NCI-H345 treated with DMSO at 0.1 percent for 48 hours (cell line): ENCODE measurements at regions not wholly inside any gene's neighbourhood (a gene's known extent, or its start where the extent isn't known, plus 50 kb on each side); places are given as distances from the start of the nearest gene placed in this dataset.

Experiments used
- DNase-seq: peaks from one replicate; lab custom pipeline; 2025; ENCODE audit not compliant: unreplicated experiment; lab: John Stamatoyannopoulos, UW

DNA sequence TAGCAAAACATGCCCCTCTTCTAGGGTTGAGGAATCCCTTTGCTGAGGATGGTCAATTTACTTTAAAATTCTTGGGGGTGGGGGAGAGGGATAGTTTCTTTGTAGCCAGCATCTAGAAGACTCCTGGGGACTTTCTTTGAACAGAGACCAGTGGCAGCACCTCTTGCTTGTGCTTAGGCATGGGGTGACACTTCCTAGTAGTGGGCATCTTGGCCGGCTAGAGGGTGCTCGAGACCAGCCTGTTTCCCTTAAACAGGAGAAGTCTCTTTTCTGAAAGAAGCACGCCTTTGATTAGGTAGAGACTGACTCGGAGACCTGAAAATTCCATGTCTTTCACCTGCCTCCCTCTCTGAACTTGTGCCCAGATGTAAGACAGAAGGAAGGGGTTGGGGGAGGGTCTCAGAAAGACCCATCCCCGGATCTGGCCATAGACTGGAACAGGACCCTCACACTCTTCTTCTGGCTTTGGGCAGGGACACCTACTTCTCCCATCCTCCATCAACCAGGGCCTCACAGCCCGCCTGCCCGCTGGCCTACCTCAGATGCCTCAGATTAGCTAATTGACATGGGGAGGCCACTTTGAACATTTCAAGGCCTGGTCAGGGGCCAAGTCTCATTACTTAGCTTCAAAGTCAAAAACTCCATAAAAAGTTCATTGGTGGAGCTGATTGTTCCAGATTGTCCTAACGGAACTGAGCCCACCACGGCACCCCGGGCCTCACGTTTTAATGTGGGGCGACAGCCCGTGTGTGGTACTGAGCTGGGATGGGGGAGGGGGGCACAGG is 172.2 kb downstream of the CDC5L start:
- DNase-seq, result no peak

GRCh38 chr6:44560458-44561059 is 173.1 kb downstream of the CDC5L start:
- no peak for DNase-seq

DNA sequence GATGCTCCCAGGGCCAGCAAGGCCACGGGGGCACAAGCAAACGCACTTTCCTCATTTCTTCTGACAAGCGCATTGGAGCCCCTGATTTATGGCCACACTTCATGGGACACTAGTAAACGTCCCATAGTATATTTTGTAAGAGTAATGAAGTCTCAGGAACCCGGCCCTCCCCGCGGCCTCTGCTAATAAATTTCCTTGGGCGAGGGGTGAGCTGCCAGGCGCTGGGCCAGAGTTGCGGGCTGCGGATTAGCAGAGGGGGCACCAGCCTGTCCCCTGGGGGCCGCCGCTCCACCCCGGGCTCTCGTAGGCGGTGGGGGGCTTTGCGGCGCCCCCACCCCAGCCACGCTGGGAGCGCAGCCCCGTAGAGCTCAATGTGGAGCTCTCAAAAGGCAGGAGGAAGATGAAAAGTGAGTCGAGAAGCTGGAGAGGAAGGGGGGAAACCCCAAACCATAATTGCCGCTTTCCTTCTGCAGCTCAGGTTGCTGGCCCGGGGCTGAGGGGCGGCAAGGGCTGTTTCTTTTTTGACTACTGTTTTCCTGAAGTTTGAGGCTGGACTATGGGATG is 173.6 kb downstream of the CDC5L start:
- DNase-seq, result no peak

DNA sequence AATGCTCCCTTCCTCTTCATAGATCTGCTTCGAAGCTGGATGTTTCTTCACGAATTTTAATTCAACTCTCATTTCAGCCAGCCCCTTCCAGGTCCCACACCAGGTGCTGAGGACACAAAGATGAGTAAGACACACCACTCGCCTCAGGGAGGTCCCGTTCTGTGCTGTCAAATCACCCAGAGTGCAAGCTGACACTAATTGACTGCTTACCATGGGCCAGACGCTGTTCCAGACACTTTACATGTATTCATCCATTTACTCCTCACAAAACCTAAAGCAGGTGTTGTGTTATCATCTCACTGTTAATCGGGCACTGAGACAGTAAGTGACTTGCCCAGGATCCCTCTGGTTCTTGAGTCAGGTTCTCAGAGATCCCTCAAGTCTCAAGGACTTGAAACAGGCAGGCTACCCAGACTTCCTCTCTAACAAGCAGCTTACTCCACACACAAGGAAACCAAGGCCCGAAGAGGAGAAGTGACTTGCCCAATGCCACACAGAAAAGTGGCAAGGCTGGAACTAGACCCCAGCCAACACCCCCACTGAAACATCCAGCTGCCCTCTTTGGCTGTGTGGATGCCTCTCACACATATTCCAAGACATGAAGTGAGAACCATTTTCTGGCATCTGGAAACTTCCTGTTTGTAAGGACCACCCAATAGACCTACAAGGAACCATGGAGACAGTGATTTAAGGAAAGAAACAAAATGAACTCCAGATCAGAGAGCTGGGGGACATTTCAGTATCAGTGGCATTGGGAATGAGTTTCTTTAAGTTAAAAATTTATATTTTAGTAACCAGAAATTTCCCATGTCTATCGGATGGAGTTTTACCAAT is 174.5 kb downstream of the CDC5L start:
- DNase-seq, result no peak

DNA sequence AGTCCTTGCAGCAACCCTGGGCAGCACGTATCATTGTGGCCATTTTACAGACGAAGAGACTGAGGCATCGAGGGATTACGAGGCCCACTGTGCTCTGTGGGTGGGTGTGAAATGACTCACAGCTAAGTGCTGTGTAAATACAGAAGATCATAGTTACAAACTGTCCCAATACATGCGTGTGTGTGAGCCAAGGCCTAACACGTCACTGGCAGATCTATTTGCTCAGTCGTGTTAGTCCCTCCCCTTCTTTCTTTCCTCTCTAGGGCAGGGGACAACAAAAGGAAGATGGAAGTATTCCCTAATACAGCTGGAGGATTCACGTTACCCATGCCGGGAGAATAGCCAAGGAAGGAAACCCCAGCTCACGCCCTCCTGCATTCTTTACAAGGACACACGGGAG is 175.9 kb downstream of the CDC5L start:
- DNase-seq, result no peak

- no peak for DNase-seq
Measured at GRCh38 chr6:44564906-44565524, 177.5 kb downstream of the CDC5L start.

GRCh38 chr6:44567406-44567805 is 179.9 kb downstream of the CDC5L start:
- no peak for DNase-seq

DNA sequence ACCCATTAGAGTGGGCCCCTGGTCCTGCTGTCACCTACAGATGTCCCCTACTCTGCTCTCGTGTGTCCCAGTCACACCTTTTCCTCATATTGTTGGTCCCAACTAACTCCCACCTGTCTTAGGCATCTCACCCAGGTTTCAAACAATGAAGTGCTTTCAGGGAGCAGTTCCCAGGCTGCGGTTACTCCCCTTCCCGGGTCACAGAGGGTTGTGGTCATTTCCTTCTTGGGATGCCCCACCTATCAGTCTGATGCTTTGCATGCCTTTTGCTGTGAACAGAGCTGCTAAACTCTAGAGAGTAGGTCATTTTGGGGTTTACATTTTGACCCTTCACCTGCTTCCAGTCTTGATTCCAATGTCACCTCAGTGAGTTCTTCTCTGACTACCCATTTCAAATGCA is 181.6 kb downstream of the CDC5L start:
- DNase-seq, result no peak

DNA sequence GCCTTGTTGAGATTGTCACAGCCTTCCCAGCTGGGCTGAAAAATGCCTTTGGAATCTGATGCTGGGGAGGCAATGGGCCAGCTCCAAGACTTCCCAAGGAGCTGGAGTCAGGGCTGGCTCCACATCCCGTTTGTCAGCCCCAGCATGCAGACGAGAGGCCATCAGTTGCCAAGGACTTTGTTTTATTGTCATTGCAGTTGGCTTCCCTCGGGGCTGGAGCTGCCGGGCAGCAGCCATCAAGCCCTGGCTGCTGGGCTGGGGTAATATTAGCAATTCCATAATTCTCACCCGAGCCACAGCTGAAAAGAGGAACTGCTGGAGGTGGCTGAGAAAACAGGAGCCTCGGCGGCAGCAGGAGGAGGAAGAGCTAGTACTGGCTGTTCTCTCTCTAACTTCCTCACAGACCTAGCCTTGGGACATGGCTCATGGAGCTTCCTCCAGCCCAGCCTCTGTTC is 182.5 kb downstream of the CDC5L start:
- no peak for DNase-seq

- no peak for DNase-seq
Measured at GRCh38 chr6:44571510-44571909, 184.0 kb downstream of the CDC5L start.

GRCh38 chr6:44572346-44572745 is 184.8 kb downstream of the CDC5L start:
- DNase-seq, result no peak

DNA sequence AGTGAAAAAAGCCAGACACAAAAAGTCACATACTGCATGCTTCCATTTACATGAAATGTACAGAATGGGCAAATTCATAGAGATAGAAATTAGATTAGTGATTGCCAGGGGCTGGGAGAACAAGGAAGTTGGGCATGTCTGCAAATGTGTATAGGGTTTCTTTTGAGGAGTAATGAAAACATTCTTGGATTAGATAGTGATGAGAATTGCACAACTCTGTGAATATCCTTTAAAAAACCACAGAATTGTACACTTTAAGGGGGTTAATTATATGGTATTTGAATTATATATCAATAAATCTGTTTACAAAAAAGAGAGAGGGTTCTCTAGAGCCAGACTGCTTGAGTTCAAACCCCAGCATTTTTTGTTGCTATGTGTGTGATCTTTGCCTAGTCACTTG is 188.1 kb downstream of the CDC5L start:
- no peak for DNase-seq

- DNase-seq, result no peak
Measured at GRCh38 chr6:44576132-44576631, 188.7 kb downstream of the CDC5L start.

- no peak for DNase-seq
Measured at GRCh38 chr6:44580901-44581300, 193.4 kb downstream of the CDC5L start.

- DNase-seq, result no peak
Measured at GRCh38 chr6:44582930-44583329, 195.4 kb downstream of the CDC5L start.

DNA sequence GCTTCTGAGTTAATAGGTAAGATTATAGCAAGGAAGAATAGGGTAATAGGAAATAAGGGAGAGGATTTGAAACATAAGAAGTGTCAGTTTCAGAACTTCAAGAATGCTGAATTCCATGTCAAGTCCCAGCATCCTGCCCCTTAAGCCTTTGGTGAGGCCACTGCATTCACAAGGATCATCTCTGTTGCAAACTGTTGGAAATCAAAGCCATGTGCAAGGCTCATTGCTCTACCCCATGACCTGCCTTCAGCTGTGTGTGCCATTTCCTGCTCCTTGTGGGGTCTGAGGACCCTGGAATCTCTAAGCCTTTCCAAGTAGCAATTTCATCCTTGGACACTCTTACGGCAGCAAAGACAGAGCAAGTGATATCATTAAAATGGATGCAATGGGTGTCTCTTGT is 203.0 kb downstream of the CDC5L start:
- no peak for DNase-seq

- peak; percentile 40 for DNase-seq
Measured at GRCh38 chr6:44593539-44593944, 206.0 kb downstream of the CDC5L start.

GRCh38 chr6:44594481-44594880 is 207.0 kb downstream of the CDC5L start:
- DNase-seq, result no peak

DNA sequence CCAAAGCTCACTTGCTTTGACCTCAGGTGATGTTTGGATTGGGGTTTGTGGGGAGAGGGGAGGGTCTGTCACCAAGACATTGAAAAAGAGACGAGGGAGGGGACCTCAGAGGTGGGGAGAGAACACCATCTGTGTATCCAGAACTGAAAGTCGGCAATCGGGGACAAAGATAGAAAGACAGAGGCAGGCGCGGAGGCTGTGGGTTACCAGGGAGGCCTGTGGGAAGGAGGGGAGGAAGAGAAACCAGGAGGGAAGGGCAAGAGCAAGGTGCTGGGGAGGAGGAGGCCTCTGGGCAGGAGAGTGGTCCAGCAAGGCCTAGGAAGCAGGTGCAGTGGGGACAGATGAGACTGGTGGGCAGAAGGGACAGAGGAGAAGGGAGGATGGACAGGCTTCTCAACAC is 211.2 kb downstream of the CDC5L start:
- no peak for DNase-seq

DNA sequence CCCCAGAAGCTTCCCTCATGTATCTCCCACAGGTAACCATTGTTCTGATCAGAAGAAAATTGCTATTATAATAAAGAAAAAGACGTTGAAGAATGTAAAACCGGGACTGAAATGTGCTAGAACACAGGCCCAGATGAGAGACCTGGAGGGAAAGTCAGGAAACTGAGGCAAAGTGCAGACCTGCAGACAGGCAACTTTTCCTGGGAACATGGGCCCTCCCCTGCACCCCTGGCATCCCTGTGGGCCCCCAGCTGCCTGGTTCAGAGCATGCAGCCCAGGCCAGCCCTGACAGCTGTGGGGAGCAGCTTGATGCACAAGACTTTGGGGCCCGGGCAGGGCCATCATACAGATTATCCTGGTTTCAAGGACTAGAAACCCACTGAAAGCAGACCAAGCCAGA is 212.2 kb downstream of the CDC5L start:
- DNase-seq, result no peak
